Suppressor macrophage treated with lipopolysaccharide for 1 hour (primary cell): ENCODE measurements at regions not wholly inside any gene's neighbourhood (a gene's known extent, or its start where the extent isn't known, plus 50 kb on each side); places are given as distances from the start of the nearest gene placed in this dataset.

Experiments used
- DNase-seq, 3 donors: peaks; one replicate each; pipeline ENCODE4 v3.0.0-alpha.2; 2020 to 2022

- no peak for DNase-seq
Measured at GRCh38 chr15:101590785-101591184, 61.4 kb downstream of the TM2D3 start.

GRCh38 chr15:101583284-101583683 is 68.9 kb downstream of the TM2D3 start:
- no peak for DNase-seq

- DNase-seq = no peak
Measured at GRCh38 chr15:101580431-101580830, 71.8 kb downstream of the TM2D3 start.

GRCh38 chr15:101579631-101580163 is 72.5 kb downstream of the TM2D3 start:
- peak; percentile 62 to 84 (median 70) for DNase-seq

GRCh38 chr15:101578443-101578894 is 73.7 kb downstream of the TM2D3 start:
- DNase-seq = peak; percentile 20 to 39 (median 31)

GRCh38 chr15:101573951-101574350 is 78.2 kb downstream of the TM2D3 start:
- DNase-seq = no peak

GRCh38 chr15:101570241-101570640 is 80.7 kb upstream of the PCSK6 start:
- DNase-seq = peak in 1 of 3 donors; percentile 4

GRCh38 chr15:101568821-101569555 is 79.5 kb upstream of the PCSK6 start:
- no peak for DNase-seq

GRCh38 chr15:101568309-101568708 is 78.8 kb upstream of the PCSK6 start:
- no peak for DNase-seq

GRCh38 chr15:101566748-101567488 is 77.4 kb upstream of the PCSK6 start:
- DNase-seq = no peak

- no peak for DNase-seq
Measured at GRCh38 chr15:101565377-101565776, 75.9 kb upstream of the PCSK6 start.

- no peak for DNase-seq
Measured at GRCh38 chr15:101563176-101563796, 73.8 kb upstream of the PCSK6 start.

GRCh38 chr15:101562428-101563059 is 73.0 kb upstream of the PCSK6 start:
- no peak for DNase-seq

GRCh38 chr15:101561584-101561906 is 72.0 kb upstream of the PCSK6 start:
- no peak for DNase-seq

- DNase-seq = peak in 1 of 3 donors; percentile 6
Measured at GRCh38 chr15:101560722-101561583, 71.4 kb upstream of the PCSK6 start.

GRCh38 chr15:101559952-101560351 is 70.4 kb upstream of the PCSK6 start:
- peak in 2 of 3 donors; percentile 6 to 8 for DNase-seq

GRCh38 chr15:101558221-101558941 is 68.9 kb upstream of the PCSK6 start:
- DNase-seq = no peak

GRCh38 chr15:101556273-101556672 is 66.8 kb upstream of the PCSK6 start:
- no peak for DNase-seq

GRCh38 chr15:101554115-101554915 is 64.8 kb upstream of the PCSK6 start:
- no peak for DNase-seq
